SK-N-SH (cell line): ENCODE measurements at regions not wholly inside any gene's neighbourhood (a gene's known extent, or its start where the extent isn't known, plus 50 kb on each side); places are given as distances from the start of the nearest gene placed in this dataset.

Experiments used
- CTCF ChIP-seq: fragments of 200-600 bp; sonication (generic); IDR thresholded peaks from 2 replicates; pipeline ENCODE4 v1.6.1; 2017; ENCODE audit warnings: antibody characterized with exemption, mild to moderate bottlenecking, moderate library complexity
- IRF3 ChIP-seq: fragments of 150-350 bp; IDR thresholded peaks from 2 replicates; pipeline ENCODE4 v1.6.1; 2016; ENCODE audit warnings: mild to moderate bottlenecking, low read depth, low read length
- MAX ChIP-seq: IDR thresholded peaks from 2 replicates; pipeline ENCODE4 v1.4.0; 2012; ENCODE audit warnings: low read depth
- MXI1 ChIP-seq: IDR thresholded peaks from 2 replicates; pipeline ENCODE4 v1.6.1; 2012; ENCODE audit warnings: mild to moderate bottlenecking, low read depth, low read length, improper control_type of control experiment
- NRF1 ChIP-seq: IDR thresholded peaks from 2 replicates; pipeline ENCODE4 v1.6.1; 2012; ENCODE audit warnings: low read depth, mild to moderate bottlenecking, low read length
- POLR2AphosphoS5 ChIP-seq: IDR thresholded peaks from 2 replicates; pipeline ENCODE4 v1.6.1; 2012; ENCODE audit warnings: low read depth, low read length
- RAD21 ChIP-seq: IDR thresholded peaks from 2 replicates; pipeline ENCODE4 v1.6.1; 2012; ENCODE audit warnings: mild to moderate bottlenecking, low read length
- RCOR1 ChIP-seq: fragments of 150-350 bp; IDR thresholded peaks from 2 replicates; pipeline ENCODE4 v1.6.1; 2017; ENCODE audit warnings: antibody characterized with exemption, low read length
- SIN3A ChIP-seq: IDR thresholded peaks from 2 replicates; pipeline ENCODE4 v1.6.1; 2012; ENCODE audit warnings: low read depth, mild to moderate bottlenecking, low read length, moderate library complexity, borderline replicate concordance
- TAF1 ChIP-seq: IDR thresholded peaks from 2 replicates; pipeline ENCODE4 v1.6.1; 2012; ENCODE audit warnings: low read depth, mild to moderate bottlenecking, low read length, moderate library complexity, borderline replicate concordance

- TF ChIP-seq CTCF (no peak), MAX (no peak), TAF1 (no peak), MXI1 (no peak), RAD21 (no peak), RCOR1 (no peak), NRF1 (no peak), POLR2AphosphoS5 (no peak), IRF3 (no peak), SIN3A (no peak)
Measured at GRCh38 chr12:53827306-53827705, 75.5 kb upstream of the CISTR start.
